ENCODE measurements at regions not wholly inside any gene's neighbourhood (a gene's known extent, or its start where the extent isn't known, plus 50 kb on each side); places are given as distances from the start of the nearest gene placed in this dataset.

GRCh38 chr6:92566632-92567031, 852.7 kb downstream of the EPHA7 start:
- Histone ChIP-seq H3K9me1 (ENCODE audit: control insufficient read depth, extremely low read depth, insufficient read depth, low read length) (no peaks in the 10 kb centered on the region), H3K4me3 (ENCODE audit: control insufficient read depth in 2 of 3, extremely low read depth in 1 of 3, insufficient read depth in 2 of 3, low read depth in 1 of 3, low read length in 3 of 3) (no peak overlapping the region), H3K9me3 (ENCODE audit: control insufficient read depth, low read depth, low read length) (no peaks in the 10 kb centered on the region), H3K9ac (ENCODE audit: control insufficient read depth, extremely low read depth, insufficient read depth, low read length) (no peak overlapping the region), H3K27ac (ENCODE audit: control insufficient read depth, insufficient read depth, low read length) (no peak overlapping the region), H3K36me3 (ENCODE audit: control insufficient read depth in 2 of 2, extremely low read depth in 1 of 2, insufficient read depth in 2 of 2, low read length in 2 of 2) (no peaks in the 10 kb centered on the region), H3K27me3 (ENCODE audit: control insufficient read depth, extremely low read depth, insufficient read depth, low read length) (no peaks in the 10 kb centered on the region), H3K79me2 (ENCODE audit: control insufficient read depth, insufficient read depth, low read length) (no peaks in the 10 kb centered on the region), H3K4me1 (ENCODE audit: control insufficient read depth, extremely low read depth, insufficient read depth, low read length) (no peaks in the 10 kb centered on the region), H2AFZ (ENCODE audit: control insufficient read depth, low read length) (no peak overlapping the region), H3K4me2 (ENCODE audit: control insufficient read depth, extremely low read depth, insufficient read depth, low read depth, low read length) (no peak overlapping the region), H4K20me1 (ENCODE audit: control insufficient read depth, extremely low read depth, insufficient read depth, low read length) (no peaks in the 10 kb centered on the region)
- dilution Hi-C loops (cut with MboI; ENCODE audit: extremely low pct_ligation_motif_present, low sequenced_read_pairs): no loop called here
- no peak for TF ChIP-seq CTCF (optimal IDR thresholded peaks at IDR 0.05 in 1 of 3, IDR thresholded peaks at IDR 0.05 in 1 of 3, conservative IDR thresholded peaks at IDR 0.05 in 1 of 3; ENCODE audit: extremely low read depth in 1 of 3, insufficient read depth in 2 of 3, low read length in 3 of 3)
- TF ChIP-seq EZH2 (IDR thresholded peaks at IDR 0.05; ENCODE audit: low read length): no peak
- no peak for DNase-seq (ENCODE audit: low read depth, low spot score)
- FAIRE-seq: no peak

GRCh38 chr6:92564376-92564775, 855.0 kb downstream of the EPHA7 start:
- Histone ChIP-seq H3K9me1 (ENCODE audit: control insufficient read depth, extremely low read depth, insufficient read depth, low read length) (no peaks in the 10 kb centered on the region), H3K9ac (ENCODE audit: control insufficient read depth, extremely low read depth, insufficient read depth, low read length) (no peak overlapping the region), H4K20me1 (ENCODE audit: control insufficient read depth, extremely low read depth, insufficient read depth, low read length) (no peaks in the 10 kb centered on the region), H3K79me2 (ENCODE audit: control insufficient read depth, insufficient read depth, low read length) (no peaks in the 10 kb centered on the region), H3K4me1 (ENCODE audit: control insufficient read depth, extremely low read depth, insufficient read depth, low read length) (no peaks in the 10 kb centered on the region), H3K27ac (ENCODE audit: control insufficient read depth, insufficient read depth, low read length) (no peak overlapping the region), H2AFZ (ENCODE audit: control insufficient read depth, low read length) (no peak overlapping the region), H3K4me3 (ENCODE audit: control insufficient read depth in 2 of 3, extremely low read depth in 1 of 3, insufficient read depth in 2 of 3, low read depth in 1 of 3, low read length in 3 of 3) (no peak overlapping the region), H3K4me2 (ENCODE audit: control insufficient read depth, extremely low read depth, insufficient read depth, low read depth, low read length) (no peak overlapping the region), H3K27me3 (ENCODE audit: control insufficient read depth, extremely low read depth, insufficient read depth, low read length) (no peaks in the 10 kb centered on the region), H3K36me3 (ENCODE audit: control insufficient read depth in 2 of 2, extremely low read depth in 1 of 2, insufficient read depth in 2 of 2, low read length in 2 of 2) (no peaks in the 10 kb centered on the region), H3K9me3 (ENCODE audit: control insufficient read depth, low read depth, low read length) (no peaks in the 10 kb centered on the region)
- no peak for FAIRE-seq
- no peak for DNase-seq (ENCODE audit: low read depth, low spot score)
- dilution Hi-C loops (cut with MboI; ENCODE audit: extremely low pct_ligation_motif_present, low sequenced_read_pairs): no loop called here
- TF ChIP-seq CTCF (optimal IDR thresholded peaks at IDR 0.05 in 1 of 3, IDR thresholded peaks at IDR 0.05 in 1 of 3, conservative IDR thresholded peaks at IDR 0.05 in 1 of 3; ENCODE audit: extremely low read depth in 1 of 3, insufficient read depth in 2 of 3, low read length in 3 of 3) (no peak), EZH2 (IDR thresholded peaks at IDR 0.05; ENCODE audit: low read length) (no peak)

All from keratinocyte (primary cell).